ENCODE measurements at regions not wholly inside any gene's neighbourhood (a gene's known extent, or its start where the extent isn't known, plus 50 kb on each side); places are given as distances from the start of the nearest gene placed in this dataset.

GRCh38 chr4:187268940-187269339, 545.3 kb upstream of the FAT1 start (continued):
- TF ChIP-seq FOSL1 (IDR thresholded peaks at IDR 0.05; ENCODE audit: insufficient read depth, low read depth, low read length) (no peak), EGR1 (IDR thresholded peaks at IDR 0.05; ENCODE audit: borderline replicate concordance, low read depth, low read length) (no peak)

Measured in H1 (cell line).